ENCODE measurements at regions not wholly inside any gene's neighbourhood (a gene's known extent, or its start where the extent isn't known, plus 50 kb on each side); places are given as distances from the start of the nearest gene placed in this dataset.

DNA sequence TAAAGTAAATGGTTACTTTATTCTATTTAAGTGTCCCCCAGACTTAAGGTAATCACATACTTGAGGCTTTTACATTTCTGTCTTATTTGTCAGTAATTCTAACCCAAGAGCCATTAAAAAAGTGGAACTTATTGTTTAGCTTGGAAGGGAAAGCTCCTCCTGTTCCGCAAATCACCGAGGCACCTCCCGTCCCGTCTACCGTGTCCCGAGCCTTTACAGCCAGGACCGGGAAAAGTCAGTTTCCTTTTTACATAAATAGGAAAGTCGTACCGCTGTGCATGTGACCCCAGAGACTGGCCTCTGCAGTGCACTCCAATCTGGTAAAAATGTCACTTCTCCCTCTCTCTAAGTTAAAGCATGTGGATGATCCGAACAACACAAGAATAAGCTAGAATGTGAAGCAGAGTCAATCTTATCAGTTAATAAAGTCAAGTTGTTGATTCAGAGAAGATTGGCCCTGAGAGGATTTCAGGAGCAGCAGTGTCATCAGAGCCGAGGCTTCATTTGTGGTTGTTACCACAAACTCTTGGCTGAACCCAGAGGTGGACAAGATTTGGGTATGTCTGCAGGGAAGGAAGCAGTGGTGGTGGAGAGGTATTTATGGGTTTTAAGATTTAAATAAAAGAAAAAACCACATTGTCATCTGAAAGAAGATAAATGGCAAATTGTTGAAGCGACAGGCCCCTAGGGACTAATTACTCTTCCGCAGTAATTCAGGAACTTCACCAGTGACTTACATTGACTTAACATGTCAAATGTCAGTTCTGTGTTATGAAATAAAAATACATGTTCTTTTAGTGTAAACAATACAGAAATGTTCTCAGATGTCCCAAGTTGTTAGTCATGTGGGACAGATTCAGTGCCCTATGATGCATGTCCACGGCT, 316.6 kb upstream of the ZNF32 start:
- DNase-seq, result no peak

DNA sequence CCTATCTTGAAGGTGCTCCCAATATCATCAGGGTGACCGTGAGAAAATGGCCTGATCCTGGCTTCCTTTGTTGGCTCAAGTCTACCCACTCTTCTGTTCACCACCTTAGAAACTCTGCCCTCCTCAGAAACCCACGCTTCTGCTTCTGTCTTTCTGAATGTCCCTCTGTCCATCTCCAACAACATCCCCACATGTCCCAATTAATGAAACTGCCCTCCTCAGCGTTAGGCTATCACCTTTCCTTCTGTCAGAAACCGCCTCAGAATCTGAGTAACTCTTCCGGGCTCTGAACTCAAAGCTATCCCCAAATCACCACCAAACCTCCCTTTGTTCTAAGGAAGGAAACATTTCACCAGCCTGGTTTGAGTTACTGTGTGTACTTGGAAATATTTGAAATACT, 315.8 kb upstream of the ZNF32 start:
- DNase-seq, result no peak

- no peak for DNase-seq
Measured at GRCh38 chr10:43963793-43964425, 315.2 kb upstream of the ZNF32 start.

GRCh38 chr10:43963379-43963778, 314.7 kb upstream of the ZNF32 start:
- no peak for DNase-seq

DNA sequence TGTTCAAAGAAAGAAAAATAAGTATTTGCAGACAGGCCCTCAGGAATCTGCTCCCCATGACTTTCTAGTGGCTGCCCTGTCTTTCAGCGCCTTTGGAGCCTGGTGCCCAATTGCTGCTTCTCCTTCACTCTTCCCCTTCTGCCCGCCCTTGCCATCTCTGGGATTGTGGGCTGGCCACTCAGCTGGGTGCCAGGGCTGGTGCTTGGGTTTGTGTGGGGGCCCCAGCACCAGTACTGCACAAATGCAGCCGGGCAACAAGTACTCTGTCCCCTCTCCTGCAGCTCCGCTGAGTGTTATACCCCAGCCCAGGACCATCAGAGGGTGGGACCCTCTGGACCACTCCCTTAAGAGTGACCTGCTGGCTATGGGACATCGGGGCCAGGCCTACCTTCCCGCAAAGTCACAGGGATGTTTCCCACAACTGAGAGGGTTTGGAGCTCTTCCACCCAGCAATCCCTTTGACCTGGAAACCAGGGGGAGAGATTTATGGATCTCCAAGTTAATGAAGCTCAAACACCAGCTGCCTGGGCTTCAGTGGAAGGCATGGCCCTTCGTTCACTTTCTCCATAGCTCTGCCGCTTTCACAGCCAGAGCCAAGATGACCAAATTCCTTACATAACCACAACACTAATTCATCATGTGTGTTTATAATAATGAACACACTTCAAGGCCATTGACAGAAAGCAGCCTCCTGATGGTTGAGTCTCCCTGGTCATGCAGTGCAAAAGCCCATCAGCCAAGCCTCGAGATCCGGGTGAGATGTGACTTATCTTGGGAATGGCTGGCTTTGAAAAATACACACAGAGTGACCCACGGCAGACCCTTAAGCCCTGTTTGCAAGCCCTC, 313.9 kb upstream of the ZNF32 start:
- DNase-seq, result no peak

DNA sequence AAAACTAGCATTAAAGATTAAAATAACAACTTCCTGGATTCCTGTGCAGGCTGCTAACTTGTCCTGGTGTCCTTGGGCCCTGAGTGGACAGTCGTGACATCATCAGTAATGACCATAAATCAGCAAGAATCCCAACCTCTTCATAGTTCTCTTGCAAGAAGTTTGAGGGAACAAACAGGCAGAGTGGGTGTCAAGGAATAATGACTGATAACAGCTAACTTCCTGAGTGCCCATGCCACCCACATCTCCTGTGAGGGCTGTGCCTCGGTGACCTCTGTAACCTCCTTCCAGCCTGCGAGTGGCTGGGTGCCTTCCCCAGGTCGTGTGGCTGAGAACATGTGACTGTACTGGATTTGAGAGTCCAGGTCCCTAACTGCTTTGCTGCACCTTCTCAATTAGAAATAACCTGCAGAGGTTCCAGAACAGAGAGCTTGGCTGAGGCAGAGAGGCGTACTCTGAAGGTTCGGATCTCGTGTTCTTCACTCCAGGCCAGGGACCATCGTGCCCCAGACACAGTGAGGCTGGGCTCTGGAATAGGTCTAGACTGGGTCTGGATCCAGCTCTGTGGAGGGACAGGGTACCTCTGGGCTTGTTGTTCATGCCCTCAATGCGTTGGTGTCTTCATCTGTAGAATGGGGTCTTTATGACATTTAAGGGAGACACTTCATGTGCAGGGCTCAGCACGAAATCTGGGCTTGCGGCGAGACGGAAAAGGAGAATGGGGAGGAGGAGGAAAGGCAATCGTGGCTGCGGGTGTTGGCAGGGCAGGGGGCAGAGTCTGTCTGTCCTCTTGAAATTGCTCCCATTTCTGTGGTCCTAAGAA, 313.1 kb upstream of the ZNF32 start:
- DNase-seq, result no peak

DNA sequence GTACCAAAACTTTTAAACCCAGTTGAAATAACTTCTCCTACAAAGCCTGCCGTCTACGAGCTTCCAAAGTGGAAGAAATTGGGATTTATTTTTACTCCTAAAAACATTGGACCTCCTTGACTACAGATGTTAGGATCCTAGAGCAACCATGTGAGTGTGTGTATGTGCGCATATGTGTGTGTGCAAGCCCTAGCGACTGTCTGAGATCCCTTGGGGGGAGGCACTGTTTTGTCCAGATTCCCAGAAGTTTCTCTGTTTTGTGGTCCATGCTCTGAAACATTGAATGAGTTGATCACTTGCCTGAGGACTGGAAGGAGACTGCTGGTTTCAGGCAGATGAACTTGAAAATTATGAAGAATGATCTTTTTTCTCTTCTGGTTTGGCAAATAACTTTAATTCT, 312.3 kb upstream of the ZNF32 start:
- no peak for DNase-seq

- DNase-seq, result no peak
Measured at GRCh38 chr10:43960477-43960876, 311.8 kb upstream of the ZNF32 start.

- DNase-seq, result no peak
Measured at GRCh38 chr10:43960135-43960415, 311.4 kb upstream of the ZNF32 start.

DNA sequence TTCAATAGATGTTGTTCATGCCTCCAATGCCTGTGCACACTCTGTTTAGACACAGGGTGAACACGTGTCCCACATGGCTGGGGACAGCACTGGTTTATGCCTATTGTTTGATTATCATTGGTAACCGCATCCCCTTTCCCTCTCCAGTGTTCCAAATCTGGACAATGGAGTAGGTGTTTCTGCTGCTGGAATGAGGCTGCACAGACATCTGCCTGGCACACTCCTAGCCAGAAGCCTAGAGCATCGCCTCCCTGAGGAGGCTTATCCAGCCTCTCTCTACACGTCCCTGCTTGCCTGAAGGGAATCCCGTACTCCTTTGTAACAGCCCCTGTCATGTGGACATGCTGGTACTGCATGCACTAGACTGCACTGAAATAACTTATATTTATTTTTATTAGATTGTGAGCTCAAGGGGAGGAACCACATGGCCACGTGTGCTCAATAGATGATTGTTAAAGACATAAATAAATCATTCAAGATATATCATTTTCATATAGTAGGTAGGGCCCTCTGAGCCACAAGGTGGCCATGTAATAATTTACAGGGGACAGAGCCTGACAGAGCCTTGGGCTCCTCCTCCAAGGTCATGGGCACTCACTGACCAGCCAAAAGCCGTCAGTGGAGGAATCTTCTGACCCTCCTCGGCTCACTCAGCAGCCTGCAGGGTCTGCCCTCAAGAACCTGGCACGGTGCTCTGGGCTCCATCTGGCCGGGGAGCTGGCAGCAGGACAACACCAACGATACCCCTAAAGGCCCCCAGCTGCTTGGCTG, 310.9 kb upstream of the ZNF32 start:
- DNase-seq, result no peak

- DNase-seq, result no peak
Measured at GRCh38 chr10:43958964-43959363, 310.3 kb upstream of the ZNF32 start.

DNA sequence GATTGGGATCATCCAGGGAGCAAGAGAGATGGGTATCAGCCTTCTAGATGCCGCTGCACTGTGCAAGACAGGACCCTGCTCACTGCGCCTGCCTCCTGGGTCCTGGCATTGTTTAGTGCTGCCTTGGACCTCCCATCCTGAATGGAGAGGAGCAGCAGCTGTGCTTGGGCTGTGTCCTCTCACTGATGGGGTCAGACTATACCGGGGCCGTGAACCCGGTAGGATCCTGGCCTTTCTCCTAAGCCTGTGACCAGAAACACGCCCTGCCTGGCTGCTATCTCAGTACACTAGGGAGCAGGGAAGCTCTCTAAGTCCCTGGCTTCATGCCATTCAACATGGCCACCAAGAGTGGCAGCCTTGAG, 309.4 kb upstream of the ZNF32 start:
- DNase-seq, result no peak

GRCh38 chr10:43957267-43958070, 308.8 kb upstream of the ZNF32 start:
- no peak for DNase-seq

- DNase-seq, result no peak
Measured at GRCh38 chr10:43955978-43956377, 307.3 kb upstream of the ZNF32 start.

GRCh38 chr10:43955002-43955596, 306.4 kb upstream of the ZNF32 start:
- no peak for DNase-seq

- DNase-seq, result no peak
Measured at GRCh38 chr10:43953672-43954071, 305.0 kb upstream of the ZNF32 start.

DNA sequence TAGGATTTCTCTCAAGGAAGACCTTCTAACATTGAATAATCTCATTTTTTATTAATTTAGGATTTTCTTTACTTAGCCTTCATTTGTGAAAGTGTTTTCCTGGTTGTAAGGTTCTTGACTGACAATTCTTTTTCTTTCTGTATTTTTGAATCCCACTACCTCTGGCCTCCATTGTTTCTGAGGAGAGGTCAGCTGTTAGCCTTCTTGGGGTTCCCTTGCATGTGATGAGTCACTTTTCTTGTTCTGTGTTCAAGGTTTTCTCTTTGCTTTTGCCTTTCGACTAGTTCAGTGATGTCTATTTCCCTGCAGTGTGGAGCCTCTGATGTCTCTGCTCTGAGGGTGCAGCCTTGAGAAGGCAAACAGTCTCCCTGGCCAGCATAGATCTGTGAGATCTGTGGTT, 304.1 kb upstream of the ZNF32 start:
- DNase-seq, result no peak

DNA sequence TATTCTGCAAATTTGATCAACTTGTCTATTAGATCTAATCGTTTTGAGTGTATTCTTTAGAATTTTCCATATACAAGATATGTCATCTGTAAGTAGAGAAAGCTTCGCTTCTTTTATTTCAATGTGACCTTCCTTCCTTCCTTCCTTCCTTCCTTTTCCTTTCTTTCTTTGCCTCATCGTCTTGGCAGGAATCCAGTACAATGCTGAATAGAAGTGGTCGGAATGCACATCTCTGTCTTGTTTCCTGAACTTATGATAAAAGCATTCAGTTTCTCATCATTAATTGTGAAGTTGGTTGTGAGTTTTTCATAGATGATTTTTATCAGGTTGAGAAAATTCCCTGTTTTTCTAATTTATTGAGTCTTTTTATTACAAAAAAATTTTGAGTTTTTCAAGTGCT, 300.7 kb upstream of the ZNF32 start:
- no peak for DNase-seq

GRCh38 chr10:43946445-43946844, 297.8 kb upstream of the ZNF32 start:
- DNase-seq, result no peak

DNA sequence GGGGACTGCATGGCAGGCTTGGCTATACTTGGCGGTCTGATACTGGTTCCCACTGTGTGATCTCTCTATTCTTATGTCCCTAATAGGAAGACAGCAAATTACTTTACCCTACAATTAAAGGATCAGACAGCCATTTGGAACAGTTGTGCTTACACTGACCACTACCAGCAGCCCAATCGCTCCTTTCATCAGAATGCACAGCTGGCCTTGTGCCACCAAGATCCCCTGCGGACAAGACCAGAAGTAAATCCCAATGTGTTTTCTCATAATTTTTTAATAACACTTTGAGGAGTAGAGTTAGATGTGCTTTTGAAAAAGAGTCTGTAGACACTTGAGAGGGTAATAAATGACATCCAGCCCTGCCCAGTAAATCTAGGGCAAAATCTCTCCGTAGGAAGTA, 297.2 kb upstream of the ZNF32 start:
- no peak for DNase-seq

Measured in activated CD4-positive, alpha-beta T cell treated with anti-CD3 and anti-CD28 coated beads, Interleukin-2, amount 50 U/mL, for 1 hour (primary cell).